WI38 (cell line): ENCODE measurements at regions not wholly inside any gene's neighbourhood (a gene's known extent, or its start where the extent isn't known, plus 50 kb on each side); places are given as distances from the start of the nearest gene placed in this dataset.

Experiments
- H3K4me3 ChIP-seq: 2 replicates; pipeline ENCODE4 v1.5.1; 2011; ENCODE audit warnings: low read depth, mild to moderate bottlenecking, control low read depth, low read length
- CTCF ChIP-seq: IDR thresholded peaks from 2 replicates; pipeline ENCODE4 v1.5.1; 2012; ENCODE audit warnings: low read depth, mild to moderate bottlenecking, control low read depth, low read length

GRCh38 chr6:100115407-100116101, 121.5 kb upstream of the MCHR2 start:
- TF ChIP-seq CTCF, result no peak
- no peak overlapping the region for H3K4me3 ChIP-seq

- H3K4me3 ChIP-seq, result no peak overlapping the region
- TF ChIP-seq CTCF, result no peak
These were observed 119.0 kb upstream of the MCHR2 start for GRCh38 chr6:100112855-100113508.

GRCh38 chr6:100105919-100106529, 112.0 kb upstream of the MCHR2 start:
- no peak overlapping the region for H3K4me3 ChIP-seq
- no peak for TF ChIP-seq CTCF

- no peak overlapping the region for H3K4me3 ChIP-seq
- no peak for TF ChIP-seq CTCF
These were observed 111.1 kb upstream of the MCHR2 start for GRCh38 chr6:100105138-100105537.

- TF ChIP-seq CTCF, result no peak
- no peak overlapping the region for H3K4me3 ChIP-seq
These were observed 109.9 kb upstream of the MCHR2 start for GRCh38 chr6:100103931-100104330.

GRCh38 chr6:100103194-100103593, 109.2 kb upstream of the MCHR2 start:
- no peak for TF ChIP-seq CTCF
- no peak overlapping the region for H3K4me3 ChIP-seq

- H3K4me3 ChIP-seq, result no peak overlapping the region
- no peak for TF ChIP-seq CTCF
These were observed 107.6 kb upstream of the MCHR2 start for GRCh38 chr6:100101644-100102043.
